Muscle of back (tissue), 3 donors: ENCODE measurements at regions not wholly inside any gene's neighbourhood (a gene's known extent, or its start where the extent isn't known, plus 50 kb on each side); places are given as distances from the start of the nearest gene placed in this dataset.
"Not testable (repeated sequence)": the region's sequence is repeated elsewhere in the genome, so short reads cannot be mapped to it uniquely, and the experiment has no call there.

Experiments used
- DNase-seq, 3 donors: peaks; one replicate each; pipeline versions ENCODE4 v3.0.0 to v3.0.0-alpha.2; 2013

DNA sequence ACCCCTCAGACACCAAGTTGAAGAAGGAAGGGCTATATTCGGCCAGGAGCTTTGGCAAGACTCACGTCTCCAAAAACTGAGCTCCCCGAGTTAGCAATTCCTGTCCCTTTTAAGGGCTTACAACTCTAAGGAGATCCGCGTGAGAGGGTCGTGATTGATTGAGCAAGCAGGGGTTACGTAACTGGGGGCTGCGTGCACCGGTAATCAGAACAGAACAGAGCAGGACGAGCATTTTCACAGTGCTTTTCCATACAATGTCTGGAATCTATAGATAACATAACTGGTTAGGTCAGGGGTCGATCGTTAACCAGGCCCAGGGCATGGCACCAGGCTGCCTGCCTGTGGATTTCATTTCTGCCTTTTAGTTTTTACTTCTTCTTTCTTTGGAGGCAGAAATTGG lies 245.3 kb upstream of the MME start:
- DNase-seq, result not testable (repeated sequence)

DNA sequence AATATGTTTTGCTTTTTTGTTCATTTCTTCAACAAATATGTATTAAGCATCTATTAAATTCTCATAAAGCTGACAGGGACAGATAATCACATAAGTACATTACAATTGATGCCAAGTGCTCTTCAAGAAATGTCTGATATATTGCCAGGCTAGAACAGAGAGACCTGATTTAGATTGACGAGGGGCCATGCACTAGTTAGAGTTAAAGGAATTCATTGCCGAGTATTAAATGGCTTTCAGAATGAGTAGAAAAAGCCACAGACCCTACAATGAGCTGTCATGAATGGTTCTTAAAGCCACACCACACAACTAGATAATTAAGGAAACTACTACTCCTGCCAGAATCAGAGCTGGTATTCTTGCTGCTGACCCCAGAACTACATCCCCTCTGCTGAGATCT lies 250.2 kb upstream of the MME start:
- DNase-seq, result no peak

DNA sequence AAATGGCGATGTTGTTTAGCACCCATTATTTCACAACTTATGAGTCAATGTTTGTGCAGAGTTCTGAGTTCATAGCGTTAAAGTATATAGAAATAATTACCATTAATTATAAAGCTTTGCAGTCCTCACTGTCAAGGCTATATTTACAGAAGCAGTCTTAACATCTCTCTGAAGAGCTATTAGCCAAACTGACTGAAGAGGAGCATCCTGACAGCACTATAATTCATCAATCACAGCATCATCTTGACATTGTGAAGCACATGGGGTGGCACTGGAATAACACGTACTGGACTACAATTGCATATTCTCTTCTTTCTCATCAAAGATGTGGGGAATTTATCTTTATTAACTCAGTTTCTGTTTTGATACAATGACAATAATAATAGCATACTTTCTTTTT lies 260.6 kb upstream of the MME start:
- no peak for DNase-seq

DNA sequence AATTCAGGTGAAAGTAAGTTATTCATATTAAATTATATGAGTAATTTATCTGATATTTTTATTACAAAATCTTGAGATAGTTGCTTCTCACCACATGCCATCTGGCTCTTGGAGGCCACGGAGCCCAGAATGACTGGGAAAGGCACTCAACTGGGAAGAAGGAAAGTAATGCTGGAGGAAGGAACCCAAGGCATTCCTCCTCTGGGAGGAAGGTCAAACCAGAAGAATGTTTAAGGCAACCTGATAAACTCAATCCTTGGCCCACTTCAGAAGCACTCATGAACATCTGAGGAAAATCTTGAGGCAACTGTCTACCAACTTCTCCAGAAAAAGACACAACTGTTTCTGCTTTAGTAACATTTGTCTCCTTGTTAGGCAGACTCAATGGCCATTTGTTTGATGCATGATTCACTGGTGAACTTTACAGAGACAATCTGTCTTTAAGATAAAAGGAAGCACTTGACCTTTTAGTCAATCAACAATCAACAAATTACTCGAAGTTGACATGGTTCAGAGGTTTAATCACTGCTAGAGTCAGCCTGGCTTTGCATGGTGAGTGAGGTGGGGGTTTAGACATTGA lies 261.4 kb upstream of the MME start:
- no peak for DNase-seq

DNA sequence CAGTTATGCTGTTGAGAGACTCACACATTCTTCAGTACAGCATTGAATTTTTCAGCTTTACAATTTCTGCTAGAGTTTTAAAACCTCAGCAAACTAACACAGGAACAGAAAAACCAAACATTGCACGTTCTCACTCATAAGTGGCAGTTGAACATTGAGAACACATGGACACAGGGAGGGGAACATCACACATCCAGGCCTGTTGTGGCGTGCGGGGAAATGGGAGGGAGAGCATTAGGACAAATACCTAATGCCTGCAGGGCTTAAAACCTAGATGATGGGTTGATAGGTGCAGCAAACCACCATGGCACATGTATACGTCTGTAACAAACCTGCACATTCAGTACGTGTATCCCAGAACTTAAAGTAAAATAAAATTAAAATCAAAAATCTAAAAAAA lies 270.1 kb upstream of the MME start:
- DNase-seq, result not testable (repeated sequence)

DNA sequence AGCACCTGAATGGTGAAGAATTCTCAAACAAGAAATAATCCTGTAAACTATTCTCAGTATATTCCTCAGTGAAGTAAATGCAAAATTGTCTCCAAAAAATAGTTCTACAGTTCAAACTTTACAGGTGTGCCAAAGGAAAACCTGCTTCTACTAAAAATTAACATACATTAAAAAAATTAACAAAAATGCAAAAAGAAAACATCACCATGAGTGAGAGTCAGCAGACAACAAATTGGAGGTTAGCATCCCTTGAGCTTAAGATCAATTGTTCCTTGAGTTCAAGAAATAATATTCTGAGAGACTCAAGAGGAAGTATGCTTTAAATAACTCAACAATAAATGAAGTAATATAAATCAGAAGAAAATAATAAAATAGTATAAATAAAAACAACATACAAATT lies 278.4 kb upstream of the MME start:
- no peak for DNase-seq

DNA sequence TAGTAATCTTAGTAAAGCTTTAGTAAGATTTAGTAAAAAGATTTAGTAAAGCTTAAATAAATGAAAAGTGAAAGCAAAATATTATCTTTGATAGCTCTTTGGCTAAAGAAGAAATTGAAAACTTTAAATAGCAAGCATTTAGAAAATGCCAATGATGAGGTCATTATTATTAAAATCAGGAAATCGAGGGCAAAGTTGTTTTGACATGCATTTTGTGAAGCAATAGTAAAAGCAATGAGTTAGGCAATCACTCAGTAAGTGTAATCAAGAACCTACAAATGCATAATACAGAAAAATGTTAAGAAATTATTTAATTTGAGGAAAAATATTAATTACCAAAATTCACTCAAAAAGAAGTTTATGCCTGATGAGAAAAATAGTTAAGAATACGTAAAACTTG lies 280.3 kb upstream of the MME start:
- no peak for DNase-seq

DNA sequence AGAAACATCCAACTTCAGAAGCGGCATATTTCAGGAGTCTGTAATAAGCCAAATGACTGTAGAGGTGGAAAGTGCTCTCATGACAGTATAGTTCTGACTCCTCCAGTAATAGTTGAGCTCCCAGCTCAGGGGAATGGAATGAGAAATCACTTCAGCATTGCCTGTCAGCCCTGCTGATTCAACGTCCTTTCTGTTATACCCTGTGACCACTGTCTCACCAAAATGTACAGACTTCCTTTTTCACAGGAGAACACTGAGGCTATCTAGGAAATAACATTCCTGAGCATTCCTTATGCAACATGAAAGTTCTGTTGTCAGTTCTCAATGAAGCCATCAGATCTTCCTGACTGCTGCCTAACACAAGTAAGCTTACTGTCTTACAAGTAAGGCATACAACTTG lies 284.5 kb upstream of the MME start:
- DNase-seq, result peak in 2 of 3 donors; percentile 16 to 92

DNA sequence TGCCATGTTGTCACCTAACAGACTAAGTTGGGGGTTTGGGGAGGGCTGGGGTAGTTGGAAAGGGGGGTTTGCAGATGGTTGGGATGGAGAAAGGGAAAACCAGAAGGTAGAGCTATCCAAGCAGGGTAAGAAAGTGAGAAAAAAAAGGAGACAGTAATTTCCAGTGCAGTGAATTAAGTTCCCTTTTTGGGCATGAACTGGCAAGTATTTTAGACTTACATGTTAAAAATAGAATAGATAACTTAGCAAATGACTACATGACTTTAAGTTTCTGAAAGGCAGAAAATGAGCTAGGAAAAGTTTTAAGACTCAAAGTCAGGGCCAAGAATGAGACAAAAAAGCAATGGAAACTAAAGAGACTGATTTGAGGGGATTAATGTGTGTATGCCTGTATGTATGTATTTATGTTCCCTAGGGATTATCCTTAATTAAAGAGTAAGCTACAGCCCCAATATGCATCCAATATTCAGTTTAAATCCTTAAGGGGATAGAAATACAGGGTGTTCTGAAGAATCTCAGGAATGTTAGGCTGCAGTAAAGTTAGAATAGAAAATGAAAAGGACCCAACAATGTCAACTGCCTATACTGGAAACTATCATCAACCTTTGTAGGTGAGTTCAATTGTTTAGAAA lies 285.2 kb upstream of the MME start:
- no peak for DNase-seq

DNA sequence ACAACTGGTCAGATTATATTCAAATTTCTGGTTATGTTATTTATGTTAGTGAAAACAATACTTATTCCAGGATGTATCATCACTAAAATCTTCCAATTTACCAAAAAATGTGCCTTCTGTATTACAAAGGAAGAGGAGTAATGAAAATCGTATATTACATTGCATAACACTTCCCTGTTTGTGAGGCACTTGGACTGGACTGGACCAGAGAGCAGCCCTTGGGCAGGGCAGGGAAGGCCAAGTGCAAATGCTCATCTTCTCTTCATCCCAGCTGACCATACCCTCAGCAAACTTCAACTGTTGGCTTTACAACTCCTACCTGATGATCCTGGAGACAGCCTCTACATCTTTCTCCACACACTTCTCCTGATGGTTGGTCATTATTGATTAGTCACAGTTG lies 285.7 kb upstream of the MME start:
- no peak for DNase-seq

DNA sequence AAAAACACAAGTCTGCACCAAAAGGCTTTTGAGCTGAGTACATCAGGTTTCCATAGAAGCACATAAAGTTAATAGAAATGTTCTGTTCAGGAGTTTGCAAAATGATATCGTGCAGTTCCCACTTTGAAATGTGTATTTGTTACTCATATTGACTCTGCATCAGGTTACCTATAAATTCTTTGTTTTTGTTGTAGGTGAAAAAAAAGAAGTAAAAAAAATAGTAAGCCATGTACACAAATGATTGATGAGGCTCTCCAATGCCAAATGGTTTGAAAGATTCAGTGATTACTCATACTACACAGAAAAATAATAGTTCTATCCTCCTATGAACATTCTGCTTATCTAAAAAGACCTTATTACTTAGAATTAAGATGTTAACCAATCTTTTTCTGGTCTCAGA lies 287.3 kb upstream of the MME start:
- DNase-seq, result no peak

DNA sequence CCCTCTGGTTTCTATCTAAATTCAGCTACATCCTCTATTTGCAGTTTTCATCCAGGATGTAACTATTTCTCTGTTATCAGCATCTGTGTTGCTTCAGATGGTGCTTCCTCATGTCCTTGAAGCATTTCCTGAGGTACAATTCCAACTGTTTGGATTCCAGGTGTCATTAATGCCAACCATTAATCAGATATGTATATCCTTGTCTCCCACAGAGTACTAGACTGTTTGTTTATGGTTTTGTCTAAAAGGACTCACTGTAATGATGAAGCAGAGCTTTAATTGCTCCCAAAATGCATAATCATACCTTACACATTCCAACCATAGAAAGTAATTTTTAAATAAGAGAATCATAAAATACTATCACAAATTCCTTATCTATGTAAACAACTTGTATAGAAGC lies 288.5 kb upstream of the MME start:
- no peak for DNase-seq

DNA sequence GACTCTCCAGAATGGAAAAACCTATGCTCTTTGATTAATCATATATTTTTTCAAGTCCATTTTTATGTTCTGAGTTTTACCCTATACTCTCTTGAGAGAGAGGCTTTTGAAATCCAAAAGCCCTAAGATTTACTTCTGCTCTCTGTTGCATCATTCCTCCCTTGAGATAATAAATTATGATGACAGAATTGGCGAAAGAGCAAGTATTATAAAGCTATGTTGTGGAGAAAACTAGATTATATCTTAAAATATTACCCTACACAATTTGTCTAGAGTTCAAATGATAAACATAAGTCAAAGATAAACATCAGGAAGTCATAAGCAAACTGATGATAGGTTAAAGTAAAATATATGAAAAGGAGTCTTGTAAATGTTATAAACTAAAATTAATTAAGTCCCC lies 293.4 kb upstream of the MME start:
- peak; percentile 37 to 68 (median 51) for DNase-seq

DNA sequence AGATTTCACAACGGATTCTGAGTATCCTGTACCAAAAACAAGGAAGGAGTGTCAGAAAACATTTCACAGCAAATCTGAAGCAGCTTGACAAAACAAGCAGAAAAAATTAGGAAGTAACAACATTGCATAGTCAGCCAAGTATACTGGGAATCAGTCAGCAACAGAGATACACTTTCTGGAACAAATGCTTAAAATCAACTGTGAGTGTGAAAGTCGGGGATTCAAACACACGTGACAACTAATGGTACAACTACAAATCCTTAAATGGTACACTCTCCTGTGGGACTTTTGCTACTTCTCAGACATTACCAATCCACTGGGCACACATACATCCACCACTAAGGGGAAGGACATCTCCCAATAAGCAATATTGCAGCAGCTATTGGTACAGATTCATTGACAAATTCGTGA lies 296.6 kb upstream of the MME start:
- DNase-seq, result peak in 2 of 3 donors; percentile 19 to 50

DNA sequence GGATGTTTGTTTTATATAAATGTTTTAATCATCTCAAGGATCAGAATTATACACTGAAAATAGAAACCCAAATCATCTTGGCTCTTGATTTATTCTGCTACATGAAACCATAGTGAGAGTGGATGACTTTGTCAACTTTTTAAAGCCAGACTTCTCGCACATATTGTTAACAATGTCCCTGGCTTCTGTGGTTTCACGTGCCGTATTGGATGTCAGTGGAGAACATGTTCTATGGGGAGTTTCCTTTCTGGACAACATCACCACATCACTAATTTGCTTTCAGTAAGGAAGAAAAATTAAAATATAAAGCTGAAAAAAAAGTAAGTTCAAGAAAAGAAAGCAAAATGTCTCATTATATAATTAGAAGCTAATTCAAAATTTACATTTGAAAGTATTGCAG lies 297.1 kb upstream of the MME start:
- DNase-seq, result no peak

DNA sequence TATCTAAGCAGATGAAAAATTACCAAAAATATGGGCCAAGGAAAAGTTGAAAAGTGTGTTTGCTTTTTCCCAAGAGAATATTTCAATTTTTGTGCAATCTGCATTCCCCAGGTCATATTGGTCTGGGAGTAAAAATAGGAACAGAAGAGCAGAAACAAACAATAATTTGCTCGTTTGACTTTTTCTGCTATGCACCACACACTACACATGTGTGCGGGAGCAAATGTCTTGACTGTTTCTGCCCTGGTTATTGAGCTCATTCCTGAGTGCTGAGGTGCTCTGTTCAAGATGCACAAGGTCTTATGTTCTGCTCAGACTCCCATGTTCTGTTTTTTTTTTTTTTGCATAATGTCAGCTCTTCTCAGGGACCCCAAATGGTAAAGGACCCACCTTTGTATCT lies 298.0 kb upstream of the MME start:
- DNase-seq, result no peak

DNA sequence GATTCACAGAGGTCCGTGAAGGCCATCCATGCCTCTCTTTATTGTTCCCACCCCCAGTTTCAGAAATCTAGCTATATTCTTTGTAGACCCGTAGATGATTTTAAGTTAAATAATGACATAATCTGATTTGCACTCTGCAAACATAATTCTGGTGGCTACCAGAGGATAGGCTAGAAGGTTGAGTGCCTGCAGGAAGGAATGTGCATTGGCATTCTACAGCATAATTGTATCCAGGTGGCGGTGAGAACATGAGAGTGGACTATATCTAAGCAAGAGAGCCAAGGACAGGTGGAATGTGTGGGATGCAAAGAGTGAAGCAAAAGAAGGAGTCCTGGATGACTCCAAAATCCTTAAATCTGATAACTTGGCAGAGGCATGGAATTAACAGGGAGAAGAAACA lies 298.5 kb upstream of the MME start:
- DNase-seq, result no peak

DNA sequence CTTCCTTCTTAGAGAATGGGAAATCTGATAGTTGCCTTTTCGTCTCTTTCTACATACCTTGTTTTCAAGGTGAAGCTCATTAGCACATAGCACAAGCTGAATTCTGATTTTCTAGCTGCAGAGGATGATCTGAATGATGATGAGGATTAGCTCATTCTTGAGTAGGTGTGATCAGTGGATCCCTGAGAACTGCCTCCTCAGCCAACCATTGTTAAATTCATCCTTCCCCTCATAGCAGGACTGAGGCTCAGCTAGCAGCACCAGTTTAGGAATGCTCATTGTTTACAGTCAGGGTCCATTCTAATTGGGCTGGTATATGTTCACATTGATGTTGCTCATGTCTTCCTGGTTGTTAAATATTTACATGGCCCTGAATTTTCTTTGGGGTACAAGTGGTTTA lies 299.9 kb upstream of the MME start:
- DNase-seq, result no peak

DNA sequence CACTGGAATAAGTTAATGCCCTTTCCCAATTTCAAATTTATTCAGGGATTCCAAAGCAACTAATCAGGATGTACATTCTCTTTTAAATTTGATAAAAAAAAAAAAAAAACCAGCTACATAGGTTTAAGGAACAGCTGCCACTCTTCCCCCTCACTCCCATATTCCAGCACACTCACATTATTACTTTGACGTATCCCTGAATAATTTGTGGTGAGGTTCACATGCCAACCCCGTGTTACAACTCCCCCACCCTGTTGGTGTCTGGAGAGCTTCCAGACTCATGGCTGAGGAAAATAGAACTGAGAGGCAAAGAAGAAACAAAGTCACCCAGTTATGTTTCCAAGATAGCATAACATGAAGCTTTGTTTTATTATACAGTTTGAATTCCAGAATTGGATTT lies 300.5 kb upstream of the MME start:
- DNase-seq, result peak in 1 of 3 donors; percentile 61

DNA sequence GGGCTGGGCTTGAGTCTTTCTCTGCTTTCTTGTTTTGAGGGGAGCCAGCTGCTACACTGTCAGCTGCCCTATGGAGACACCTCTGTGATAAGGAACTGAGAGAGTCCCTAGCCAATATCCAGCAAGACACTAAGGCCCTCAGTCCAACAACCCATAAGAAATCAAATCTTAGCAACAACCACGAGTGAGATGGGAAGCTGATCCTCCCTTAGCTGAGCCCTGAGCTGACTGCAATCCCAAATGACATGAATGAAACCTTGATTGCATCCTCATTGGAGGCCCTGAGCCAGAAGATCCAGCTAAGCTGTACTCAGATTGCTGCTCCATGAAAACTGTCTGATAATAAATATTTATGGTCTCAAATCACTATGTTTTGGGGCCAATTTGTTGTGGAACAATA lies 302.1 kb upstream of the MME start:
- DNase-seq, result no peak

DNA sequence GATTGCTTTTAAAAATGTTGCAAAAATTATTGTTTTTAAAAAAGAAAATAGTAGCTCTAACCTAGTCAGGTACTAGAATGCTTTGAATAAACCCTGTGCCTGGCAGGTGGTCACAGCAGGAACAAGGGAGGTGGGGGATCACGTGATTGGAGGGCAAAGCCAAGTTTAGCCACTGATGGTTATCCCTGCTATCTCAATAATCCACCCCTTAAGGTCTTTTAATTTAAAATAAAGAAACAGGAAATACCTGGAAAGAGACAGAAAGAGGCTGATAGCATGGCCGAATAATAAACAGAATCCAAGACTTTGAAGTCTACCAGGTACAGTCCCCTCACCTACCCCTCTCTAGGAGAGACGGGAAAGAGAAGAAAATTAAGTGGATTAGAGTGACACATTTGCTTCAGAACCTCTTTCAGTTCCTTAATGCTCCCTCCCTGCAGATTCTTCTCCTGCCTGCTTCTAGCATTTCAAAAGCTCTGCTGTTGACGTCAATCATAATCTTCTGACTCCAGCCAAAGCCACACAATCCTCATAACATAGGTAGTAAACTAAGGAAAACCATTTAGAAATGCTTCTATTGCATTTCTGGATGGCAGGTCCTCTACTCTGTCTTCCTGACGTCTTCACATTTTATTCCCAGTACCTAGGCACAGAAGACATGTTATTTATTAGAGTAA lies 303.4 kb upstream of the MME start:
- no peak for DNase-seq

DNA sequence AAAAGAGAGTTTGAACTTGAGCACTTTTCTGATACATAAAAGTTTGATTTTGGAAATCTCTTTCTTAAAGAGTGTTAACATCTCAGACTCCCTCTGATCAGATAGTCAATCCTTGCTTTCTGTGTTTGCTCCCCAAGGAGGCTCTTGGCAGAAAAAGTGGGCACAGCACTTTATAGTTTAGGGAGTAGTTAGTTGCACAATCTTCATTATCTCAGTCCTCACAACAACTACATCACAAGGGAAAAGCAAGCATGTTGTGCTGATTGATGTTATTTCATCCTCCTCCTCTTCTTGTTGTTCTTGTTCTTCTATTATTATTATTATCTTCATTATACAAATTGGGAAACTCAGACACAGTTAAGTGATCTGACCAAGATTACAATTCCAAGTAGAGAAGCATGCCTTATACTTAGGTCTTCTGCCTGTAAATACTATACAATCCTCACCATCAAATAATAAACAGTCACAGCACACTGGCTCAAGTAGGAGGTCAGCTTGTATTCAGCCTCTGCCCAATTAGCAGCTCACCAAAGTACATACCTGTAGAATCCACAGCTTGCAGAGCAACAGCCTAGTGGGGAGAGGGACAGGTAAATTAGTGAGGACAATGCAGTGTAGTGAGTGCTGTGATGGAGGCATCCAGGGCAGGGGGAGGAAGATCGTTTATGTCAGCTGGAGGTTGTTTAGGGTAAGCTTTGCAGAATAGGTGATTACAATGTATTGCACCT lies 304.1 kb upstream of the MME start:
- DNase-seq, result no peak
